HCT116 (cell line): ENCODE measurements at regions not wholly inside any gene's neighbourhood (a gene's known extent, or its start where the extent isn't known, plus 50 kb on each side); places are given as distances from the start of the nearest gene placed in this dataset.
"Not testable (repeated sequence)": the region's sequence is repeated elsewhere in the genome, so short reads cannot be mapped to it uniquely, and the experiment has no call there.

ENCODE experiments used
- ATAC-seq: fragments of 200-7000 bp; cut with Tn5 transposase; 2 replicates; pipeline ENCODE4 v1.9.1; 2020; ENCODE audit warnings: mild to moderate bottlenecking, moderate library complexity
- BruUV-seq: library from RNA; stranded (reverse); fragments of 400-500 nt; replicated peaks from 2 replicates; lab custom pipeline; 2021; lab: Mats Ljungman, UMichigan
- CTCF ChIA-PET: fragments of 300-600 bp; sonication (Branson Sonifier 250); formaldehyde crosslinking; loops from one replicate; lab custom pipeline; 2021; ENCODE audit warnings: antibody characterized with exemption; lab: Charles Lee
- POLR2A ChIA-PET: fragments of 300-600, 350-600 bp; sonication (Branson Sonifier 250); formaldehyde crosslinking; loops from one replicate; lab custom pipeline; 2021; ENCODE audit warnings: antibody characterized with exemption; lab: Charles Lee
- RAD21 ChIA-PET, 2 experiments: fragments of 300-600 bp; sonication (Branson Sonifier 250); formaldehyde crosslinking; loops; one replicate each; lab custom pipeline; 2023; ENCODE audit warnings: low total read pairs in 2 of 2; ENCODE audit not compliant: uncharacterized antibody in 2 of 2, unreplicated experiment in 2 of 2, low non-redundant PET in 1 of 2; lab: Charles Lee
- DNase-seq: peaks from one replicate; pipeline ENCODE4 v3.0.0-alpha.2; 2010; ENCODE audit warnings: low read depth, low spot score
- H2AFZ ChIP-seq: fragments of 200-600 bp; shearing (Covaris generic), sonication (generic); 2 replicates; pipeline ENCODE4 v1.6.1; 2017; ENCODE audit warnings: low read depth, mixed run types, mixed read lengths, antibody characterized with exemption, low read length; ENCODE audit not compliant: poor library complexity, severe bottlenecking
- H3K27ac ChIP-seq: 2 replicates; pipeline ENCODE4 v1.5.1; 2012; ENCODE audit warnings: low read depth, low read length
- H3K27me3 ChIP-seq: fragments of 200-600 bp; sonication (generic); 2 replicates; pipeline ENCODE4 v1.6.1; 2016; ENCODE audit warnings: mixed run types, low read length, mixed read lengths; ENCODE audit not compliant: insufficient read depth
- H3K36me3 ChIP-seq, 2 experiments: fragments of 200-500 bp in 1 of 2; fragments of 200-600 bp in 1 of 2; sonication (Bioruptor generic) in 1 of 2; sonication (generic) in 1 of 2; 2 replicates each; pipeline versions ENCODE4 v1.5.1 to v1.6.1; 2014 to 2016; ENCODE audit warnings: low read length in 2 of 2, inconsistent platforms in 1 of 2, mixed read lengths in 1 of 2, mixed run types in 1 of 2; ENCODE audit not compliant: insufficient read depth in 2 of 2, control insufficient read depth in 1 of 2
- H3K4me1 ChIP-seq, 2 experiments: fragments of 200-600 bp in 1 of 2; sonication (generic) in 1 of 2; 2 replicates each; pipeline versions ENCODE4 v1.5.1 to v1.6.1; 2012 to 2017; ENCODE audit warnings: low read length in 2 of 2, inconsistent platforms in 1 of 2, mild to moderate bottlenecking in 1 of 2, mixed read lengths in 1 of 2, mixed run types in 1 of 2, moderate library complexity in 1 of 2; ENCODE audit not compliant: insufficient read depth in 2 of 2, control insufficient read depth in 1 of 2
- H3K4me2 ChIP-seq: fragments of 200-600 bp; sonication (generic); 2 replicates; pipeline ENCODE4 v1.6.1; 2017; ENCODE audit warnings: mixed run types, low read length, mixed read lengths
- H3K4me3 ChIP-seq, 2 experiments: fragments of 200-600 bp in 1 of 2; sonication (generic) in 1 of 2; replicated peaks in 1 of 2; 2 replicates each; pipeline ENCODE4 v1.5.1; 2011 to 2016; ENCODE audit warnings: low read length in 2 of 2, control low read depth in 1 of 2, low read depth in 1 of 2, mild to moderate bottlenecking in 1 of 2, mixed read lengths in 1 of 2, mixed run types in 1 of 2
- H3K79me2 ChIP-seq: fragments of 200-600 bp; sonication (generic); 2 replicates; pipeline ENCODE4 v1.6.1; 2017; ENCODE audit warnings: mild to moderate bottlenecking, mixed run types, low read length, moderate library complexity, mixed read lengths; ENCODE audit not compliant: insufficient read depth
- H3K9ac ChIP-seq: fragments of 200-600 bp; sonication (generic); 2 replicates; pipeline ENCODE4 v1.6.1; 2016; ENCODE audit warnings: low read length, mixed read lengths
- H3K9me2 ChIP-seq: fragments of 200-600 bp; sonication (generic), shearing (Covaris generic); 2 replicates; pipeline ENCODE4 v1.6.1; 2017; ENCODE audit warnings: mixed run types, mild to moderate bottlenecking, moderate library complexity; ENCODE audit not compliant: insufficient read depth
- H3K9me3 ChIP-seq, 2 experiments: fragments of 200-500 bp in 1 of 2; fragments of 200-600 bp in 1 of 2; sonication (Bioruptor generic) in 1 of 2; sonication (generic) in 1 of 2; 2 replicates each; pipeline ENCODE4 v1.6.1; 2014 to 2017; ENCODE audit warnings: low read length in 2 of 2, mixed read lengths in 2 of 2, inconsistent platforms in 1 of 2, low read depth in 1 of 2, mild to moderate bottlenecking in 1 of 2, mixed run types in 1 of 2, moderate library complexity in 1 of 2; ENCODE audit not compliant: control insufficient read depth in 1 of 2, insufficient read depth in 1 of 2
- H4K20me1 ChIP-seq: fragments of 200-600 bp; sonication (generic), shearing (Covaris generic); 2 replicates; pipeline ENCODE4 v1.6.1; 2017; ENCODE audit warnings: mixed run types, mild to moderate bottlenecking, moderate library complexity; ENCODE audit not compliant: insufficient read depth
- CEBPB ChIP-seq: IDR thresholded peaks from 2 replicates; pipeline ENCODE4 v1.6.1; 2012; ENCODE audit warnings: low read depth
- EGR1 ChIP-seq: IDR thresholded peaks from 2 replicates; pipeline ENCODE4 v1.6.1; 2012; ENCODE audit warnings: low read depth
- REST ChIP-seq: IDR thresholded peaks from 2 replicates; pipeline ENCODE4 v1.6.1; 2012; ENCODE audit warnings: low read depth
- SP1 ChIP-seq: IDR thresholded peaks from 2 replicates; pipeline ENCODE4 v1.6.1; 2012; ENCODE audit warnings: low read depth
- ZNF274 ChIP-seq: fragments of 200-500 bp; sonication (Bioruptor generic); IDR thresholded peaks from 2 replicates; pipeline ENCODE4 v1.6.1; 2014; ENCODE audit warnings: mild to moderate bottlenecking, low read depth, low read length, inconsistent platforms
- intact Hi-C: fragments of 100-400 bp; cut with micrococcal nuclease; formaldehyde crosslinking; loops from 2 replicates; pipeline ENCODE4 v1.10.0; 2022
- TF ChIP-seq, protein P1 (sequence below), 3 experiments: fragments of 200-600 bp in 1 of 3; sonication (generic) in 1 of 3; IDR thresholded peaks in 2 of 3; conservative IDR thresholded peaks in 1 of 3; 2 replicates each; pipeline ENCODE4 v1.5.1; 2012 to 2017; ENCODE audit warnings: low read depth in 2 of 3, low read length in 2 of 3, antibody characterized with exemption in 1 of 3, borderline replicate concordance in 1 of 3, control low read depth in 1 of 3, mild to moderate bottlenecking in 1 of 3, mixed read lengths in 1 of 3, mixed run types in 1 of 3, moderate library complexity in 1 of 3; ENCODE audit not compliant: insufficient read depth in 1 of 3

DNA sequence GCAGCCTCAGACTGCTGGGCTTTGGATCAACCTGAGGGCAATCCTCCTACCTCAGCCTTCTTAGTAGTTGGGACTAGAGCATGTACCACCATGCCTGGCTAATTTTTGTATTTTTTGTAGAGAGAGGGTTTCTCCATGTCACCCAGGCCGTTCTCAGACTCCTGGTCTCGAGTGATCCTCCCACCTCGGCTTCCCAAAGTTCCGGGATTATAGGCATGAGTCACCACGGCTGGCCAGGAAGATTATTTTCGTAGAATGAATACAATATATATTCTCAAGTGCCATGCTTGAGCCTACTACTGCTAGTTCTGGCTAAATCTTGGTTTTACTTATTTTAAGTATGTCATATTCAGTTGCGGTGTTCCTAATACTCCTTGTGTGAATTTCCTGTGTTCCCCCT lies 88.2 kb upstream of the CLINT1 start:
- Histone ChIP-seq H2AFZ (peak overlapping the region; percentile 16), H3K27ac (no peak overlapping the region), H3K4me1 (peaks cover 0 to 9% of the 10 kb centered on the region in 2 experiments; a peak in 1 of 4 replicates), H3K27me3 (no peaks in the 10 kb centered on the region), H3K9me2 (no peaks in the 10 kb centered on the region), H3K9me3 (no peaks in the 10 kb centered on the region), H3K4me2 (0 out of 2 replicates have a peak overlapping the region, but pooled peaks have one; percentile 9), H3K36me3 (no peaks in the 10 kb centered on the region), H3K79me2 (no peaks in the 10 kb centered on the region), H4K20me1 (no peaks in the 10 kb centered on the region), H3K9ac (no peak overlapping the region), H3K4me3 (no peak overlapping the region)
- BruUV-seq = no TSS peak
- CTCF ChIA-PET = no interaction called here
- intact Hi-C loops = loop anchor here (5.0 kb wide), 1 partner anchor 125 kb away; no protein-coding TSS in a partner anchor
- TF ChIP-seq, protein P1, sequence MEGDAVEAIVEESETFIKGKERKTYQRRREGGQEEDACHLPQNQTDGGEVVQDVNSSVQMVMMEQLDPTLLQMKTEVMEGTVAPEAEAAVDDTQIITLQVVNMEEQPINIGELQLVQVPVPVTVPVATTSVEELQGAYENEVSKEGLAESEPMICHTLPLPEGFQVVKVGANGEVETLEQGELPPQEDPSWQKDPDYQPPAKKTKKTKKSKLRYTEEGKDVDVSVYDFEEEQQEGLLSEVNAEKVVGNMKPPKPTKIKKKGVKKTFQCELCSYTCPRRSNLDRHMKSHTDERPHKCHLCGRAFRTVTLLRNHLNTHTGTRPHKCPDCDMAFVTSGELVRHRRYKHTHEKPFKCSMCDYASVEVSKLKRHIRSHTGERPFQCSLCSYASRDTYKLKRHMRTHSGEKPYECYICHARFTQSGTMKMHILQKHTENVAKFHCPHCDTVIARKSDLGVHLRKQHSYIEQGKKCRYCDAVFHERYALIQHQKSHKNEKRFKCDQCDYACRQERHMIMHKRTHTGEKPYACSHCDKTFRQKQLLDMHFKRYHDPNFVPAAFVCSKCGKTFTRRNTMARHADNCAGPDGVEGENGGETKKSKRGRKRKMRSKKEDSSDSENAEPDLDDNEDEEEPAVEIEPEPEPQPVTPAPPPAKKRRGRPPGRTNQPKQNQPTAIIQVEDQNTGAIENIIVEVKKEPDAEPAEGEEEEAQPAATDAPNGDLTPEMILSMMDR (IDR thresholded peaks at IDR 0.05 in 2 of 3, conservative IDR thresholded peaks at IDR 0.05 in 1 of 3; ENCODE audit: borderline replicate concordance in 1 of 3, insufficient read depth in 1 of 3, low read depth in 2 of 3, low read length in 2 of 3) = no peak
- no peak for TF ChIP-seq EGR1
- no peak for TF ChIP-seq ZNF274
- no peak for TF ChIP-seq REST
- no peak for TF ChIP-seq SP1
- no peak for TF ChIP-seq CEBPB
- RAD21 ChIA-PET = no interaction called here
- DNase-seq = no peak
- POLR2A ChIA-PET = no interaction called here
- no peak for ATAC-seq

- H3K9ac ChIP-seq, DNase-seq, H3K27ac ChIP-seq, H3K9me3 ChIP-seq, H3K9me2 ChIP-seq, RAD21 ChIA-PET, H2AFZ ChIP-seq, ATAC-seq, H4K20me1 ChIP-seq, BruUV-seq, H3K79me2 ChIP-seq, POLR2A ChIA-PET, H3K27me3 ChIP-seq, H3K4me3 ChIP-seq, H3K4me2 ChIP-seq, H3K36me3 ChIP-seq, H3K4me1 ChIP-seq, CTCF ChIA-PET: not testable (repeated sequence)
- intact Hi-C loops = loop anchor here (5.0 kb wide), 1 partner anchor 124 kb away; no protein-coding TSS in a partner anchor
Observed at GRCh38 chr5:157945822-157946221, 86.9 kb upstream of the CLINT1 start.
